Thyroid gland (tissue), 4 donors: ENCODE measurements at regions not wholly inside any gene's neighbourhood (a gene's known extent, or its start where the extent isn't known, plus 50 kb on each side); places are given as distances from the start of the nearest gene placed in this dataset.

Experiments
- DNase-seq, 2 donors: peaks; one replicate each; pipeline ENCODE4 v3.0.0-alpha.2; 2019
- H3K27ac ChIP-seq, 3 donors: fragments of 200-600 bp; sonication (generic); 1 replicate in 2 of 3; 2 replicates in 1 of 3; pipeline ENCODE4 v1.5.1; 2016 to 2019; ENCODE audit warnings: mild to moderate bottlenecking in 1 of 3, moderate library complexity in 1 of 3
- H3K27me3 ChIP-seq: fragments of 200-600 bp; sonication (generic); one replicate; pipeline ENCODE4 v1.5.1; 2019
- H3K36me3 ChIP-seq, 2 donors: fragments of 200-600 bp; sonication (generic); one replicate each; pipeline ENCODE4 v1.5.1; 2016 to 2019
- H3K4me1 ChIP-seq, 2 donors: fragments of 200-600 bp; sonication (generic); one replicate each; pipeline ENCODE4 v1.5.1; 2017 to 2019
- H3K4me3 ChIP-seq, 3 donors: fragments of 200-600 bp; sonication (generic); replicated peaks in 1 of 3; 1 replicate in 2 of 3; 2 replicates in 1 of 3; pipeline ENCODE4 v1.5.1; 2016; ENCODE audit warnings: mild to moderate bottlenecking in 1 of 3
- H3K9me3 ChIP-seq: fragments of 200-600 bp; sonication (generic); one replicate; pipeline ENCODE4 v1.5.1; 2017
- POLR2A ChIP-seq, 2 donors: fragments of 450-650 bp; IDR thresholded peaks; one replicate each; pipeline ENCODE4 v1.6.1; 2017; ENCODE audit warnings: antibody characterized with exemption in 2 of 2, mild to moderate bottlenecking in 2 of 2, moderate library complexity in 1 of 2
- WGBS, 2 donors: methylation state at CpG; one replicate each; pipeline ENCODE4 v1.1.5; 2017; 5-methylcytosine and 5-hydroxymethylcytosine counted together
- intact Hi-C: fragments of 100-400 bp; cut with DNase I; formaldehyde crosslinking; loops from one replicate; pipeline ENCODE4 v1.15.1; 2023
- TF ChIP-seq, protein P1 (sequence below), 6 experiments: fragments of 200-600 bp in 3 of 6; fragments of 450-650 bp in 3 of 6; sonication (generic) in 3 of 6; IDR thresholded peaks; one replicate each; pipeline ENCODE4 v1.5.1; 2016 to 2019; ENCODE audit warnings: antibody characterized with exemption in 6 of 6, mild to moderate bottlenecking in 2 of 6, inconsistent platforms in 1 of 6, moderate library complexity in 1 of 6

- no peak for DNase-seq
- no peaks in the 10 kb centered on the region for H3K9me3 ChIP-seq
- H3K4me3 ChIP-seq = no peak overlapping the region
- WGBS, 2 donors = 84 to 92% methylated on average over 13 to 15 of the region's 15 CpGs
- H3K27ac ChIP-seq = no peak overlapping the region
- no peaks in the 10 kb centered on the region for H3K27me3 ChIP-seq
- intact Hi-C loops = no loop called here
- TF ChIP-seq POLR2A (IDR thresholded peaks at IDR 0.05) = no peak
- TF ChIP-seq, protein P1, sequence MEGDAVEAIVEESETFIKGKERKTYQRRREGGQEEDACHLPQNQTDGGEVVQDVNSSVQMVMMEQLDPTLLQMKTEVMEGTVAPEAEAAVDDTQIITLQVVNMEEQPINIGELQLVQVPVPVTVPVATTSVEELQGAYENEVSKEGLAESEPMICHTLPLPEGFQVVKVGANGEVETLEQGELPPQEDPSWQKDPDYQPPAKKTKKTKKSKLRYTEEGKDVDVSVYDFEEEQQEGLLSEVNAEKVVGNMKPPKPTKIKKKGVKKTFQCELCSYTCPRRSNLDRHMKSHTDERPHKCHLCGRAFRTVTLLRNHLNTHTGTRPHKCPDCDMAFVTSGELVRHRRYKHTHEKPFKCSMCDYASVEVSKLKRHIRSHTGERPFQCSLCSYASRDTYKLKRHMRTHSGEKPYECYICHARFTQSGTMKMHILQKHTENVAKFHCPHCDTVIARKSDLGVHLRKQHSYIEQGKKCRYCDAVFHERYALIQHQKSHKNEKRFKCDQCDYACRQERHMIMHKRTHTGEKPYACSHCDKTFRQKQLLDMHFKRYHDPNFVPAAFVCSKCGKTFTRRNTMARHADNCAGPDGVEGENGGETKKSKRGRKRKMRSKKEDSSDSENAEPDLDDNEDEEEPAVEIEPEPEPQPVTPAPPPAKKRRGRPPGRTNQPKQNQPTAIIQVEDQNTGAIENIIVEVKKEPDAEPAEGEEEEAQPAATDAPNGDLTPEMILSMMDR (IDR thresholded peaks at IDR 0.05) = no peak
- no peaks in the 10 kb centered on the region for H3K4me1 ChIP-seq
- no peaks in the 10 kb centered on the region for H3K36me3 ChIP-seq
Measured at GRCh38 chr6:169897601-169898358, 146.4 kb downstream of the ERMARD start.

DNA sequence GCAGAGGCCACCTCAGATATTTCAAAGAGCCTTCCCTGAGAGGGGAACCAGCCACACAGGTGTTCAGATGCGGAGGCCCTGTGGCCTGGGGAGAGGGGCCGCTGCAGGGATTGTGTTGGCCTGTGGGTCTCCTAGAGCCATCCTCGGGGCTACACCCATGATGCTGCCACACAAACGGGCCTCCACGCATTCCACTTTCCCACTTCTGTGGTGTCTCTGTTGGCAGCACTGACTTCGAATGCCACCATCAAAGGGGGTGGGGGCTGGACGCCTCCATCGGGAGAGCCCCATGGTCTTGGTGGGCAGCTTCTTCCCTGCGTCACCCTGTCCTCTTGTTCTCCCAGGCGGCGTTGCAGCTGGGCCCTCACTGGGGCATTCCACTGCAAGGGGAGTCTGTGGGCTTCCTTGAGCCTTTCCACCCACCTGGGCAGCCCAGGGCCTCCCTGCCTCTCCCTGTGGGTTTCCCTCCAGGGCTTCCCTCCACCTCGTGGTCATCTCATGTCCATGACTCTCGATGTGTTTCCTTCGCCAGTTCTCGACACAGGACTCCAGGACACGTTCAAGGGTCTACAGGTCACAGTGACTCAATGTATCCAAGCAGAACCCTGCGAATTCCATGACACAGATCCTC lies 145.5 kb downstream of the ERMARD start:
- no peaks in the 10 kb centered on the region for H3K27me3 ChIP-seq
- H3K9me3 ChIP-seq = no peaks in the 10 kb centered on the region
- no peak for DNase-seq
- H3K4me1 ChIP-seq = no peaks in the 10 kb centered on the region
- H3K36me3 ChIP-seq = no peaks in the 10 kb centered on the region
- intact Hi-C loops = no loop called here
- WGBS, 2 donors = 92 to 94% methylated on average over 17 of the region's 17 CpGs
- H3K27ac ChIP-seq = no peak overlapping the region
- TF ChIP-seq, protein P1 (IDR thresholded peaks at IDR 0.05) = no peak
- no peak for TF ChIP-seq POLR2A (IDR thresholded peaks at IDR 0.05)
- H3K4me3 ChIP-seq = no peak overlapping the region

DNA sequence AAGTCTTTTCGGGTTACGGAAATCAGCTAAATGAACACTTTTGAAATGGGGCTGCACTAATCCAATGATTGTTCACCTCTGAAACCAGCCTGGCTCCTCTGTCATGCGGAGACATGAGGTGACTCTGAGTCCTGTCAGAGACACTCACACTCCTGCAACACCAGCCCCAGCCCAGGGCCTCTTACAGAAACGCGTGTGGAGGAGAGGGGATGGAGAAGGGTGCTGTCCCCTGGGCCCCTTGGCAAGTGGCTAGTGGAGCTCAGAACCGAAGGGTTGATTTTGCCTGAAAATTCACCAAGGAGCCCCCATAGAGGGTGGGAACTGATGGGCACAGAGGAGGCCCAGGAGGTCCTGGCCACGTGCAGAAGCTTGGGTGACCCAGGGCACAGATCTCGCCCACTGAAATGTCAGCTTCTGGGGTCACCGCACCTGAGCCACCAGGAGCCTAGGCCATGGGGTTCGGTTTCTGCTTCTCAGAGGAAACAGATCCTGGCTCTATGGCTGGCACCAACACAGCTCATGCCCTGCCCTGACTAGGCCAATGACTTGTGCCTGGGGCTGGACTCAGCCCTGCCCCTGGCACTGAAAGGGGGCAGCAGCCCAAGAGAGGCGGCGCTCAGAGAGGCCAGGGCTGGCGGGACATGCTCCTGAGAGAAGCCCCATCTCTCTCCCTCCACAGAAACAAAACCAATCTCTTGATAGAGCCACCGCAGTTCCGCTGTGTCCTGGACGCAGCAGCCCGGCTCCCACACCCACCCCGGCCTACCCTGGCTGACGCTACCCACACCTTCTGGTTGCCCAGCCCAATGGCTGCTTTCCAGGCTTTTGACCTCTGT lies 144.7 kb downstream of the ERMARD start:
- 89 to 91% methylated on average over 19 of the region's 19 CpGs for WGBS, 2 donors
- Histone ChIP-seq H3K9me3 (no peaks in the 10 kb centered on the region), H3K36me3 (no peaks in the 10 kb centered on the region), H3K27me3 (no peaks in the 10 kb centered on the region), H3K4me1 (no peaks in the 10 kb centered on the region), H3K27ac (no peak overlapping the region), H3K4me3 (no peak overlapping the region)
- TF ChIP-seq, protein P1 (IDR thresholded peaks at IDR 0.05) = no peak
- no peak for TF ChIP-seq POLR2A (IDR thresholded peaks at IDR 0.05)
- no peak for DNase-seq
- intact Hi-C loops = no loop called here

- Histone ChIP-seq H3K4me1 (no peaks in the 10 kb centered on the region), H3K27me3 (no peaks in the 10 kb centered on the region), H3K36me3 (no peaks in the 10 kb centered on the region), H3K27ac (no peak overlapping the region), H3K9me3 (no peaks in the 10 kb centered on the region), H3K4me3 (no peak overlapping the region)
- no peak for DNase-seq
- WGBS, 2 donors = 83 to 86% methylated on average over 7 of the region's 7 CpGs
- intact Hi-C loops = no loop called here
- TF ChIP-seq, protein P1 (IDR thresholded peaks at IDR 0.05) = no peak
- no peak for TF ChIP-seq POLR2A (IDR thresholded peaks at IDR 0.05)
Measured at GRCh38 chr6:169895000-169895759, 143.8 kb downstream of the ERMARD start.
